ENCODE measurements at regions not wholly inside any gene's neighbourhood (a gene's known extent, or its start where the extent isn't known, plus 50 kb on each side); places are given as distances from the start of the nearest gene placed in this dataset.

DNA sequence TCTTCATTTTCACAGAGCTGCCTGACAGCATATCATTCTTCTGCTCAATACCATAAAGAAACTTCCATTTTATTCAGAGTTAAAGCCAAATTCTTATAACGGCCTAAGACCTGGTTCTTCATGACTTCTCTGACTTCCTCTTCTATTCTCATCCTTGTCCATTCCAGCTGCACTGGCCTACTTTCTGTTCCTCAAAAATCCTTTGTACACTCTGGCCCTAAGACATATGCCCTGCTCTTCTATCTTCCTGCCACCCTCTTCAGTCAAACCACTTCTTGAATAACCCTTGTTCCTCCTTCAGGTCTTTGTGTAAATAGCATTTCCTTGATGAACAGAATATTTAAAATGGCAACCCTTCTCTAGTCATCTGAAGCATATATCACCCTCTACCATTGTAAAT, 1338.7 kb upstream of the ADGRL2 start:
- TF ChIP-seq ZFX (IDR thresholded peaks at IDR 0.05; ENCODE audit: borderline replicate concordance) (no peak), CTCF (IDR thresholded peaks at IDR 0.05) (no peak)
- no peak overlapping the region for H3K27ac ChIP-seq

DNA sequence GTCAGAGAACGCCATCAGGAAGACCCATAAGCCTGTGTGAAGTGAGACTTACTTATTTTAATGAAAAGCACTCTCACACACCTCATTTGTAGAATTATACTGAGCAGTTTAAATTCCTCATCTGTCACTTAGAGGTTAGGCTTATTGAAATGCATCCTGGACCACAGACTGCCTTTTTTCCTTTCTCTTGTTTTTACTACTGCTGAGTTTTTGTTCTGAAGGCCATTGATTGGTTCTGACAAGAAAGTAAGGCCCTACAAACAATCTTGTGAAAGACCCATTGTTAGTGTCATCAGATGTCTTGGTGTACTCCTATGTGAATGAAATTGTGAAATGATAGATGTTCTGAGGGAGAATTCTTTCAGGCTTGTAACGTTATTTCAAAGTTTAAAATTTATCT, 1343.3 kb upstream of the ADGRL2 start:
- H3K27ac ChIP-seq = no peak overlapping the region
- no peak for TF ChIP-seq CTCF (IDR thresholded peaks at IDR 0.05)
- no peak for TF ChIP-seq ZFX (IDR thresholded peaks at IDR 0.05; ENCODE audit: borderline replicate concordance)

- TF ChIP-seq ZFX (IDR thresholded peaks at IDR 0.05; ENCODE audit: borderline replicate concordance) = no peak
- no peak for TF ChIP-seq CTCF (IDR thresholded peaks at IDR 0.05)
- H3K27ac ChIP-seq = no peak overlapping the region
These were observed 1347.0 kb upstream of the ADGRL2 start for GRCh38 chr1:80453775-80454174.

DNA sequence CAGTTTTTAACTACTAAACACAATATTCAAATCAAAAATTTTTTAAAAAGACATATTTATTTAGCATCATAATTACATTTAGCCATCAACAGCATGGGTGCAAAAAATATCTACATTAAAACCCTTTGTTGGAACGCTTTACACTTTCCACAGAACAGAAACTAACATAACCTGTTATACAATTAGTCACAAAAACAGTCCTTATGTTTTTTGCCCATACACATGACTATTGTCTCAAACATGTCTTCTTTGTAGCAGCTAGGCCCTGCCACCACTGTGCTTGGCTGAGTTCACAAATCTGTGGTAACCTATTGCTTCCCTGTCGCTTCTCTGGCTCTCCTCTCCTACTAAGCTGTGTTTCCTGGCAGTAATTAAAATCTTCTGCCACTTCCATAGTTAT, 1350.0 kb upstream of the ADGRL2 start:
- TF ChIP-seq ZFX (IDR thresholded peaks at IDR 0.05; ENCODE audit: borderline replicate concordance) (no peak), CTCF (IDR thresholded peaks at IDR 0.05) (no peak)
- no peak overlapping the region for H3K27ac ChIP-seq

- no peak for TF ChIP-seq ZFX (IDR thresholded peaks at IDR 0.05; ENCODE audit: borderline replicate concordance)
- no peak for TF ChIP-seq CTCF (IDR thresholded peaks at IDR 0.05)
- H3K27ac ChIP-seq = no peak overlapping the region
These were observed 1352.7 kb upstream of the ADGRL2 start for GRCh38 chr1:80448081-80448480.

DNA sequence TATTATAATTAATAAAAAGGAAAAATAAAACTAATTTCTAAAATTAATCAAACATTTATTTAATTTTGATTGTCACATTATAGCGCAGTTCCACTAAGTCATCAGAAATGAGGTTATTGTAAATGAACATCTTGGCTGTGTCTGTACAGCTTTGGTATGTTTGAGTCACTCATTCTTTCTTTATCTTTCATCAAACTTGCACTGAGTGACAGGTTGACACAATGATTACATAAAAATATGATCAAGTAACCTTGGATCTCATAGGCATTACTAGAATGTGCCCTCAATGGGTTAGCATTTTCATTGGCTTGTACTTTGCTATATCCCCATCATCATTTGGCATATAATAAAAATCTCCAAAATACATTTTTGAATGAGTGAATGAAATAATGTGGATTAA, 1353.2 kb upstream of the ADGRL2 start:
- TF ChIP-seq CTCF (IDR thresholded peaks at IDR 0.05) (no peak), ZFX (IDR thresholded peaks at IDR 0.05; ENCODE audit: borderline replicate concordance) (no peak)
- H3K27ac ChIP-seq = no peak overlapping the region

DNA sequence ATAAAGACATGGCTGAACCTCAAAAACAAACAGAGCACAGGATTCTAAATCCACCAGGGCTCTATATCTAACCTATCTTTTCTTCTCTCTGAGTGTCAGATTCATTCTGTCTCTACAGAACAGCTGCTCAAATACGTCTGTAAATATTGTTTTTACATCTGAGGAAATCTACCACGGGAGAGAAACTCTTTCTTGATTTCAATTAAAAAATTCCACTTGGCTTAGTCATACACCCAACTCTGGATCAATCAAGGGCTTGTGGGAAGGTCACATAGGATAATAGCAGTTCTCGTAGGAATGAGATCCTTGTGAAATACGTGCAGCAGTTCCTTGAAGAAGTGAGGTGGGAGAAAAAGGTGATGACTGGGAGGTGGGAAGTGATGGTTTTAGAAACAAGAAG, 1355.7 kb upstream of the ADGRL2 start:
- H3K27ac ChIP-seq = no peak overlapping the region
- TF ChIP-seq ZFX (IDR thresholded peaks at IDR 0.05; ENCODE audit: borderline replicate concordance) (no peak), CTCF (IDR thresholded peaks at IDR 0.05) (no peak)
